Body of pancreas (tissue), 4 donors: ENCODE measurements at regions not wholly inside any gene's neighbourhood (a gene's known extent, or its start where the extent isn't known, plus 50 kb on each side); places are given as distances from the start of the nearest gene placed in this dataset.

Experiments used
- POLR2A ChIP-seq, 3 donors: fragments of 450-650 bp; IDR thresholded peaks; one replicate each; pipeline ENCODE4 v1.6.1; 2016; ENCODE audit warnings: antibody characterized with exemption in 3 of 3, mild to moderate bottlenecking in 2 of 3
- TF ChIP-seq, protein P1 (sequence below), 7 experiments: fragments of 450-650 bp in 4 of 7; fragments of 200-600 bp in 3 of 7; sonication (generic) in 3 of 7; IDR thresholded peaks; one replicate each; pipeline ENCODE4 v1.5.1; 2016 to 2019; ENCODE audit warnings: antibody characterized with exemption in 7 of 7

DNA sequence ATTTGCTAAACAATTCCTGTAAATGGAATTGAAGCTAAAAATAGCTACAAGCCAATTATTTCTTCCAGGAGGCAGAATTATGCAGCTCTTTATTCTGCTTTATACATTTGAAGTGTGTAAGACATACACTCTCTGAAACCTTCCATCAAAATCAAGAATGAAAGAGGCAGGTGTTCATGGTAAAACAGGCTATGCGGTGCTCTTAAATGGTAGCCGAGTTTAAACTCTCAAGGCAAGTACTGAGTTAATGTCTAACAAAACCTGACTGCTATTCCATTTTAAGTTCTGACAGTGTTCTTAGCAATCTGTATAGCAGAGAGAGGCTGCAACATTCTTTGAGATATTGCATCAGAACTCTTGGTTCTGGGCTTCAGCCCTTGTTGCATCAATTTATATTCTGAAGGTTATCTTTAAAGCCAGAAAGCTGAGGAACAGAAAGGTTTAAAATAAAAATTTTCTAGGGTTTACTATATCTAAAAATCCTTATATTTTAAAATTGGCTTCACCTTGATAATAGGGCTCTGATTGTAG is 248.3 kb upstream of the CCNG1 start:
- TF ChIP-seq, protein P1, sequence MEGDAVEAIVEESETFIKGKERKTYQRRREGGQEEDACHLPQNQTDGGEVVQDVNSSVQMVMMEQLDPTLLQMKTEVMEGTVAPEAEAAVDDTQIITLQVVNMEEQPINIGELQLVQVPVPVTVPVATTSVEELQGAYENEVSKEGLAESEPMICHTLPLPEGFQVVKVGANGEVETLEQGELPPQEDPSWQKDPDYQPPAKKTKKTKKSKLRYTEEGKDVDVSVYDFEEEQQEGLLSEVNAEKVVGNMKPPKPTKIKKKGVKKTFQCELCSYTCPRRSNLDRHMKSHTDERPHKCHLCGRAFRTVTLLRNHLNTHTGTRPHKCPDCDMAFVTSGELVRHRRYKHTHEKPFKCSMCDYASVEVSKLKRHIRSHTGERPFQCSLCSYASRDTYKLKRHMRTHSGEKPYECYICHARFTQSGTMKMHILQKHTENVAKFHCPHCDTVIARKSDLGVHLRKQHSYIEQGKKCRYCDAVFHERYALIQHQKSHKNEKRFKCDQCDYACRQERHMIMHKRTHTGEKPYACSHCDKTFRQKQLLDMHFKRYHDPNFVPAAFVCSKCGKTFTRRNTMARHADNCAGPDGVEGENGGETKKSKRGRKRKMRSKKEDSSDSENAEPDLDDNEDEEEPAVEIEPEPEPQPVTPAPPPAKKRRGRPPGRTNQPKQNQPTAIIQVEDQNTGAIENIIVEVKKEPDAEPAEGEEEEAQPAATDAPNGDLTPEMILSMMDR (IDR thresholded peaks at IDR 0.05) = no peak
- TF ChIP-seq POLR2A (IDR thresholded peaks at IDR 0.05) = no peak
